Common myeloid progenitor, CD34-positive (primary cell): ENCODE measurements at regions not wholly inside any gene's neighbourhood (a gene's known extent, or its start where the extent isn't known, plus 50 kb on each side); places are given as distances from the start of the nearest gene placed in this dataset.
A peak's percentile ranks its signal among the peaks of the same experiment; 100 is the strongest.

Source experiments
- CTCF ChIA-PET: fragments of 350-600 bp; sonication (Branson Sonifier 250); formaldehyde crosslinking; loops from one replicate; lab custom pipeline; 2021; ENCODE audit warnings: antibody characterized with exemption; lab: Charles Lee
- POLR2A ChIA-PET: fragments of 350-600 bp; sonication (Branson Sonifier 250); formaldehyde crosslinking; loops from one replicate; lab custom pipeline; 2021; ENCODE audit warnings: antibody characterized with exemption; lab: Charles Lee
- DNase-seq, 3 donors: peaks; one replicate each; pipeline versions ENCODE4 v3.0.0 to v3.0.0-alpha.2; 2013
- H3K27ac ChIP-seq, 2 experiments: 1 replicate in 1 of 2; 2 replicates in 1 of 2; pipeline ENCODE4 v1.7.0; 2013; ENCODE audit warnings: inconsistent platforms in 2 of 2, low read length in 2 of 2, mild to moderate bottlenecking in 2 of 2, low read depth in 1 of 2, moderate library complexity in 1 of 2; ENCODE audit not compliant: severe bottlenecking in 2 of 2, insufficient read depth in 1 of 2, poor library complexity in 1 of 2
- H3K27me3 ChIP-seq, 5 experiments: replicated peaks in 2 of 5; 1 replicate in 3 of 5; 2 replicates in 2 of 5; pipeline versions ENCODE4 v1.6.1 to v1.7.0; 2013; ENCODE audit warnings: low read length in 4 of 5, mild to moderate bottlenecking in 2 of 5, moderate library complexity in 2 of 5, inconsistent platforms in 1 of 5; ENCODE audit not compliant: insufficient read depth in 5 of 5, control insufficient read depth in 4 of 5
- H3K36me3 ChIP-seq, 4 experiments: 1 replicate in 2 of 4; 2 replicates in 2 of 4; pipeline versions ENCODE4 v1.6.1 to v1.7.0; 2013; ENCODE audit warnings: low read length in 3 of 4, control low read depth in 1 of 4, mild to moderate bottlenecking in 1 of 4; ENCODE audit not compliant: control insufficient read depth in 4 of 4, insufficient read depth in 4 of 4
- H3K4me1 ChIP-seq, 4 experiments: 1 replicate in 3 of 4; 2 replicates in 1 of 4; pipeline versions ENCODE4 v1.6.1 to v1.7.1; 2013; ENCODE audit warnings: low read length in 3 of 4, mild to moderate bottlenecking in 3 of 4, control low read depth in 1 of 4, inconsistent platforms in 1 of 4, moderate library complexity in 1 of 4; ENCODE audit not compliant: control insufficient read depth in 4 of 4, insufficient read depth in 4 of 4; ENCODE audit errors: control extremely low read depth in 1 of 4
- H3K4me3 ChIP-seq, 7 experiments: 1 replicate in 4 of 7; 2 replicates in 3 of 7; pipeline versions ENCODE4 v1.5.1 to v1.7.0; 2013; ENCODE audit warnings: mild to moderate bottlenecking in 7 of 7, low read length in 6 of 7, moderate library complexity in 6 of 7, inconsistent platforms in 2 of 7, low read depth in 2 of 7, control low read depth in 1 of 7; ENCODE audit not compliant: insufficient read depth in 4 of 7, control insufficient read depth in 1 of 7; ENCODE audit errors: extremely low read depth in 1 of 7
- H3K9me3 ChIP-seq, 5 experiments: 1 replicate in 4 of 5; 2 replicates in 1 of 5; pipeline versions ENCODE4 v1.6.1 to v1.7.1; 2013; ENCODE audit warnings: low read length in 4 of 5, mild to moderate bottlenecking in 2 of 5, inconsistent platforms in 1 of 5, low read depth in 1 of 5, moderate library complexity in 1 of 5; ENCODE audit not compliant: control insufficient read depth in 4 of 5, insufficient read depth in 2 of 5; ENCODE audit errors: control extremely low read depth in 1 of 5
- WGBS: methylation state at CpG from one replicate; pipeline ENCODE4 v1.1.5; 2013; ENCODE audit not compliant: insufficient coverage; 5-methylcytosine and 5-hydroxymethylcytosine counted together

- Histone ChIP-seq H3K9me3 (no peaks in the 10 kb centered on the region), H3K4me1 (peaks cover 0 to 3% (median under 1%) of the 10 kb centered on the region in 4 experiments), H3K36me3 (no peaks in the 10 kb centered on the region), H3K27ac (no peak overlapping the region), H3K27me3 (no peaks in the 10 kb centered on the region), H3K4me3 (no peak overlapping the region)
- no CpG with 5 or more reads among the region's 2 CpGs for WGBS
- DNase-seq, result peak in 1 of 3 donors; percentile 7
- POLR2A ChIA-PET, result no interaction called here
- CTCF ChIA-PET, result no interaction called here
Measured at GRCh38 chr13:106143930-106144709, 391.3 kb downstream of the EFNB2 start.

GRCh38 chr13:106143392-106143791 lies 392.1 kb downstream of the EFNB2 start:
- CTCF ChIA-PET, result no interaction called here
- H3K9me3 ChIP-seq, result no peaks in the 10 kb centered on the region
- 100% methylated on average over 1 of the region's 2 CpGs for WGBS
- no peak for DNase-seq
- no peaks in the 10 kb centered on the region for H3K27me3 ChIP-seq
- no peak overlapping the region for H3K4me3 ChIP-seq
- H3K36me3 ChIP-seq, result no peaks in the 10 kb centered on the region
- H3K4me1 ChIP-seq, result peaks cover 0 to 3% (median under 1%) of the 10 kb centered on the region in 4 experiments
- POLR2A ChIA-PET, result no interaction called here
- no peak overlapping the region for H3K27ac ChIP-seq

- Histone ChIP-seq H3K27ac (no peak overlapping the region), H3K4me3 (no peak overlapping the region), H3K36me3 (no peaks in the 10 kb centered on the region), H3K27me3 (peaks cover 0 to 2% (median 0%) of the 10 kb centered on the region in 5 experiments), H3K9me3 (no peaks in the 10 kb centered on the region), H3K4me1 (peaks cover 0 to 3% (median under 1%) of the 10 kb centered on the region in 4 experiments)
- WGBS, result no CpG with 5 or more reads among the region's 1 CpG
- ChIA-PET POLR2A (no interaction called here), CTCF (no interaction called here)
- no peak for DNase-seq
Measured at GRCh38 chr13:106140476-106140875, 395.0 kb downstream of the EFNB2 start.

DNA sequence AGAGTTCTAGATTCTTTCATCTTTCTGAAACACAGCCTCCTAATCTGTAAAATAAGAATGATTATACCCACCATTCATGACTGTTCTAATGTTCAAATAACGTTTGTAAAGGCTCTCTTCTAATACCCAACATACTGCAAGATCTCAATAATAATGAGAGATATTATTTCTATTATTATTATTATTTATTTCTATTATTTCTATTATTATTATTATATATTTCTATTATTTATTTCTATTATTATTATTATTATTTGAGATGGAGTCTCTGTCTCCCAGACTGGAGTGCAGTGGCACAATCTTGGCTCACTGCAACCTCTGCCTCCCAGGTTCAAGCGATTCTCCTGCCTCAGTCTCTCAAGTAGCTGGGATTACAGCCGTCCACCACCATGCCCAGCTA lies 395.5 kb downstream of the EFNB2 start:
- POLR2A ChIA-PET, result no interaction called here
- CTCF ChIA-PET, result no interaction called here
- Histone ChIP-seq H3K27ac (no peak overlapping the region), H3K27me3 (peaks cover 0 to 2% (median 0%) of the 10 kb centered on the region in 5 experiments), H3K4me1 (peaks cover 0 to 3% (median under 1%) of the 10 kb centered on the region in 4 experiments), H3K9me3 (no peaks in the 10 kb centered on the region), H3K4me3 (no peak overlapping the region), H3K36me3 (no peaks in the 10 kb centered on the region)
- 95% methylated on average over 2 of the region's 3 CpGs for WGBS
- DNase-seq, result no peak

DNA sequence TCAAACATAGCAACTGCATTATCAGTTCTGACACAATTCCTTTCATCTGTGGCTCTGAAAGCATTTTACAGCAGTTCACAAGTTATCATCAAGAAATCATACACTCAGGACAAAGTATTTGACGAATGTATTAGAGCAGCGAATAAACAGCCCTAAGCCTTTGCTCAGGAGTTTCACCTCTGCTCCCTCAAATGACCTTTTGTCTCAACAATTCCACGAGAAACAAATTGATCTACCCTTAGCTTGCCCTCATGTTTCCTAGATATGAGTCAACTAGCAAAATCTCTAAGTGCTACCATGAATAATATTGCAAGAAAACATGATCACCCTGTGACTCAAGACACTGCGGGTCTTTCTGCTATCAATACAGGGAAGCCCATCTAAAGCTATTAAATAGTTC lies 396.1 kb downstream of the EFNB2 start:
- Histone ChIP-seq H3K27ac (no peak overlapping the region), H3K4me3 (no peak overlapping the region), H3K27me3 (peaks cover 0 to 2% (median 0%) of the 10 kb centered on the region in 5 experiments), H3K4me1 (no peaks in the 10 kb centered on the region), H3K9me3 (no peaks in the 10 kb centered on the region), H3K36me3 (no peaks in the 10 kb centered on the region)
- DNase-seq, result no peak
- WGBS, result 95% methylated on average over 3 of the region's 4 CpGs
- CTCF ChIA-PET, result no interaction called here
- POLR2A ChIA-PET, result no interaction called here

DNA sequence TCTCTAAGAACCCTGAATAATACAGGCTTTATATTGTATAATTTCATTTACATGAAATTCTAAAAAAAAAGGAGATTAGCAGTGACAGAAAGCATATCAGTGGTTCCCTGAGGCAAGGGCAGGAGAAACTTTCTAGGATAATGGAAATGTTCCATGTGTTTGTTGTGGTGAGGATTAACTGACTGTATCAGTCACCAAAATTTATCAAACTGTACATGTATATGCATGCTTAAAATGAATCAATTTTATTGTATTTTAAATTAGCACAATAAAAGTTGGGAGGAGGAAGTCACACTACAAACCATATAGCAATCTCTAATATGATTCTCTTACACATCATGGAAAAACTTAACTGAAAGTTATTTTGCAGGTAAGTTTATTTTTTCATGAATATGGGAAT lies 396.8 kb downstream of the EFNB2 start:
- ChIA-PET POLR2A (no interaction called here), CTCF (no interaction called here)
- Histone ChIP-seq H3K4me1 (no peaks in the 10 kb centered on the region), H3K4me3 (no peak overlapping the region), H3K27ac (no peak overlapping the region), H3K27me3 (peaks cover 0 to 2% (median 0%) of the 10 kb centered on the region in 5 experiments), H3K9me3 (no peaks in the 10 kb centered on the region), H3K36me3 (no peaks in the 10 kb centered on the region)
- DNase-seq, result no peak

DNA sequence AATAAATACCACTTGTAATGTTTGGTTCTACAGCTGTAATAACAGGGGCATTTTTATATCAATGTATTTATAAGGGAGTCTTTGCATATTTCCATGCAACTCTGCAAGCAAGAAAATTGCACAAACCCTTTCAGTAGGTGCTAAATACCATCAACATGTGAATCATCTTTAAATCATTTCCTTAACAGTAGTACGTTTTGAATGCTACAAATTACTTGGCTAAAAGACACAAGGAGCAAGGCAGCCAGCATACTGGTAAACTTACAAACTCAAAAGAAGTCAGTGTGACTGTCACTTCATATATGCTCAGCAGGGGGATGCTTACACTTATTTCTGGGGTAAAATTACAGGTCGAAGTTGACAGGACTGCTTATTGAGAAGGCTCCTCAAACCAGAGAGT lies 402.4 kb downstream of the EFNB2 start:
- H3K4me3 ChIP-seq, result no peak overlapping the region
- H3K27me3 ChIP-seq, result peaks cover 0 to 2% (median 0%) of the 10 kb centered on the region in 5 experiments
- no peaks in the 10 kb centered on the region for H3K4me1 ChIP-seq
- 76% methylated on average over 2 of the region's 2 CpGs for WGBS
- DNase-seq, result no peak
- H3K27ac ChIP-seq, result no peak overlapping the region
- H3K9me3 ChIP-seq, result no peaks in the 10 kb centered on the region
- ChIA-PET CTCF (no interaction called here), POLR2A (no interaction called here)
- no peaks in the 10 kb centered on the region for H3K36me3 ChIP-seq
